Omental fat pad (tissue), 3 donors: ENCODE measurements at regions not wholly inside any gene's neighbourhood (a gene's known extent, or its start where the extent isn't known, plus 50 kb on each side); places are given as distances from the start of the nearest gene placed in this dataset.

Source experiments
- ATAC-seq: fragments of 150-250 bp; one replicate; pipeline ENCODE4 v1.9.1; 2016; ENCODE audit warnings: mild to moderate bottlenecking, moderate library complexity; ENCODE audit not compliant: low FRiP score
- DNase-seq: peaks from one replicate; pipeline ENCODE4 v3.0.0-alpha.2; 2019; ENCODE audit warnings: low spot score
- CTCF ChIP-seq, 3 donors: fragments of 450-650 bp; IDR thresholded peaks; one replicate each; pipeline ENCODE4 v1.5.1; 2016 to 2017; ENCODE audit warnings: antibody characterized with exemption in 3 of 3, mild to moderate bottlenecking in 3 of 3, moderate library complexity in 2 of 3

GRCh38 chr2:167767830-167768229 lies 479.6 kb downstream of the STK39 start:
- TF ChIP-seq CTCF (IDR thresholded peaks at IDR 0.05): no peak
- ATAC-seq (no peak), DNase-seq (no peak)

DNA sequence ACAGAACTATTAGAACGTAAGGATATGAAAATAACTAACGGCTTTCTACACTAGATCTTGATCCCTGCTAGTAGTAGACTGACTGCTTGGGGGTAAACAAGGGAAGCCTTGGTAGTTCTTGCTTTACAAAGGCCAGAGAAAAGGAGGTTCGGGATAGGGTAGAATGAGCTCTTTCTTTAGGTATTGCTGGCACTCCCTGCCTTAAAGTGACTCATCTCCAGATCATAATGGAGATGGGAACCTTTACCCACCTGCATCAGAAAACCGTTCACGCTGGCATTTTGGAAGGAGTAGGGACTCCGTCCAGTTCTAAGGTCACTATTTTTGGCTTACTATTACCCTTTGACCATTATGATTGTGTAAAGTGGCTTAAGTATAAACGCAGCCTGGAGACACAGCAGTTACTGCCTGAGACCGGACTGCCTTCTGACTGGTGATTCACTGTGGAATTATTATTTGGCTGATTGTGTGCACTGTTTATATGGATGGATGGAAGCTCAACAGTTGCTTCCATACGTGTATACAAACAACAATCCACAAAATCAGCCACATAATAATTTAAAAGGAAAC lies 482.5 kb downstream of the STK39 start:
- ATAC-seq (no peak), DNase-seq (no peak)
- TF ChIP-seq CTCF (IDR thresholded peaks at IDR 0.05): no peak

DNA sequence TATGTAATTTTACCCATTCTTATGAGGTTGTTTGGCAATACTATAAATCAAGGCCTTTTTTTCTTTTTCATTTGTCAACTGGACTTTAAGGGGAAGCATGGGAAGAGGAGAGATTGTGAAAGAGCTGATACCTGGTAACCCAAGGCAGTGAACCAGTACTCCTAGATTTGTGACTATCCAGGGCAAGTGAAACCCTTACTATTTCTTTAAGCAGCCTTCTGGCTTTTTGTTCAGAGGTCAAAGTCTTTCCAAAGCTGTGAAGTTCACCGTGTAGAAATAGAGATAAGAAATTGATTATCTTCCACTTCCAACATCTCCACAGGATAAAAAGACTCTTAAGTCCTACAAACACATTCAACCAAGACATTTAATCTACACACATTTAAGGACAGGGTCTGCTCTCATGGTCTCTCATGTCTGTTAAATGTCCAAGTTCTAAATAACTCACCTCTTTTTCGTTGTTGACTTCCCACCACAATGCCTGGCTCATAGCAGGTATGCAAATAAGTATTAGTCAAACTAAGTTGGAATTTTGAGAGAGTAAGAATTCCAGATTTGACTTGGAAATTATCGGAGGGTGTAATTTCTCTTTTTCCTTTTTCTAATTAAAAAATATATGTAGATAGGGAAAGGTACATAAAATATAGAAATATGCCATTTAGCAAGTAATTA lies 485.8 kb downstream of the STK39 start:
- ATAC-seq (peak; percentile 52), DNase-seq (no peak)
- TF ChIP-seq CTCF (IDR thresholded peaks at IDR 0.05): no peak

- no peak for TF ChIP-seq CTCF (IDR thresholded peaks at IDR 0.05)
- DNase-seq: no peak
- ATAC-seq: no peak
Measured at GRCh38 chr2:167759531-167759930, 487.9 kb downstream of the STK39 start.

DNA sequence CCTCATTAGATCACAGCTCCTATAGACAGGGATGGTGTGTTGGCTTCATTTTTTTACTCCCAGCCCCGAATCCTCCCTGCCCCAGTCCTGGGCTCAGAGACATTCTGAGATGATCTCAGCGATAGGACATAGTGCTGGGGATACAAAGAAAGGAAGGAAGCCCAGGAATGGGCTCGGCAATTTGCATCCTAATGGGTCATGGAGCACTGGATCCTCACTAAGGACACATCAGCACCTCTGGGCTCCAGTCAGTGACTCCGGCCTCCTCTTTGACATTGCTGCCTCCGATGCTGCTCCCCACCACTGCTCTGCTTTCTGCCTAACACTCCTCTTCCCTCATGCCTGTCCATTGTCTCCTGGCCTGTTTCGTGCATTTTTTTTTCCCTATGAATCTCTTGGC lies 489.1 kb downstream of the STK39 start:
- ATAC-seq (no peak), DNase-seq (no peak)
- no peak for TF ChIP-seq CTCF (IDR thresholded peaks at IDR 0.05)

GRCh38 chr2:167756446-167756845 lies 490.9 kb downstream of the STK39 start:
- ATAC-seq: peak; percentile 58
- no peak for TF ChIP-seq CTCF (IDR thresholded peaks at IDR 0.05)
- DNase-seq: no peak

DNA sequence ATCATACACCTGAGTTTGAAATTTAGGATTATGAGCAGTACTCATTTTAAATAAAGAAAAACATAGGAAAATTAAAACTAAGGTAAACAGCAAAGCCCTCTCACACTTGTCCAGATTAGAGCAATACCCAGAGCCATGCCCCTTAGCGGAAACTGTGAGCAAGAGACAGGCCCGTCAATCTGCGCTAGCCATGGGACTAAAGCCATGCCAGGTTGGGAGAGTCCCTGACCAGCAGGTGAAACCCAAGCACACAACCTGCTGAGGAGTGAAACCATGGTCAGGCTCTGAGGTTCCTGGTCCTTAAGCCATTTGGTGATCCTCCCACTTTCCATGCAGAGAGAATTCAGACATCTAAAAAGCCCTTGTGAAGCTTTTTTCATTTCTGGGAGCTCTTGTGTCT lies 494.3 kb downstream of the STK39 start:
- DNase-seq: no peak
- ATAC-seq: no peak
- no peak for TF ChIP-seq CTCF (IDR thresholded peaks at IDR 0.05)
